HG03025 (cell line): ENCODE measurements at regions not wholly inside any gene's neighbourhood (a gene's known extent, or its start where the extent isn't known, plus 50 kb on each side); places are given as distances from the start of the nearest gene placed in this dataset.
"Not testable (repeated sequence)": the region's sequence is repeated elsewhere in the genome, so short reads cannot be mapped to it uniquely, and the experiment has no call there.

ENCODE experiments used
- ATAC-seq: cut with Tn5 transposase; IDR thresholded peaks from one replicate; pipeline ENCODE4 v1.9.1; 2021; ENCODE audit warnings: mild to moderate bottlenecking, moderate library complexity; ENCODE audit not compliant: unreplicated experiment, low FRiP score

- no peak for ATAC-seq
Measured at GRCh38 chr2:154974041-154974440, 275.5 kb downstream of the KCNJ3 start.

GRCh38 chr2:154963511-154963910, 265.0 kb downstream of the KCNJ3 start:
- no peak for ATAC-seq

DNA sequence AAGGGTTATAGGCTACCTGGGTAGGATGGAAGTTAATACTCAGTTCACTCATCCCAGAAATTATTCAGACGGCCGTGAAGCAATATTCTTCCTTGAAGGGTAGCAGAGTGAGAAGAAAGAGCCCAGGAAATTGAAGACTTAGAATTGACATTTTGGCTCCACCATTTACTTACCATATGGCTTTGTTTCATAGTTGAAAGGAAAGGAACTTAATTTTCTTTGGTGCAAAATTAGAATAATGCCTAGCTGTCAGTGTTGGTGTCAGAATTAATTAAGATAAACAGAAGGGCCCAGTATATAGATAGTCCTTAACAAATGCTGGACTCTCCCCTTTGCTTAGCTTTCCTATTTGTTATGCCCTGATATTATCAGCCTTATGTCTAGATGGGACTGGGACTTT, 263.2 kb downstream of the KCNJ3 start:
- no peak for ATAC-seq

DNA sequence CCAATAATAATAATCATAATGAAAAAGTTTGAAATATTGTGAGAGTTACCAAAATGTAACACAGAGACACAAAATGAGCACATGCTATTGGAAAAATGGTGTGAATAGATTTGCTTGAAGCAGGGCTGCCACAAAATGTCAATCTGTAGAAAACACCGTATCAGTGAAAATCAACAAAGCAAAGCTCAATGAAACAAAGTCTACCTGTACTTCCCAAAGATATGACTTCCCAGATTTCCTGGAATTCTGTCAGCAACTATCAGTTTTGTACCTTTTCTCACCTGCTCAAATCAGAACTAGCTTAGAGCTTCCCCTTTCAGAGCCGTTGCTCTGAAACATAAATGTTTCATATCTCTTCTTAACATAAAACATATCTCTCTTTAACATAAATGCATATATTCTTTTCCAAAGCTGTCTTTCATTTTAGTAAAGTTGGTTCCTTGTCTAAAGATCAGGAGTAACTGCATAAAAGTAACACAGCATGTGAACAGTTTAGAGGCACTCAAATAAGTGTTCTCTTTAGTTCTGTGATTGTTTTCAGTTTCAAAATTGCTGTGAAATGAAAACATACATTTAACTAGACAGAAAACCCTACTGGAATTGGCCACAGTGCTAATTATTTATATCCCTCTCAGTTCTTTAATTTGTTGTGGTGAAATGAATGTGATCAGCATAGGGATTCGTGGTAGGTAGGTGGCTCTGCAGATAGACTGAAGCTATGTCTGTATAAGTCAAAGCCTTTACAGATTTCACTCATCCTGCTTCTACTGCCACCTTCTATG, 262.5 kb downstream of the KCNJ3 start:
- ATAC-seq: peak; percentile 90

- no peak for ATAC-seq
Measured at GRCh38 chr2:154952346-154952980, 254.0 kb downstream of the KCNJ3 start.

DNA sequence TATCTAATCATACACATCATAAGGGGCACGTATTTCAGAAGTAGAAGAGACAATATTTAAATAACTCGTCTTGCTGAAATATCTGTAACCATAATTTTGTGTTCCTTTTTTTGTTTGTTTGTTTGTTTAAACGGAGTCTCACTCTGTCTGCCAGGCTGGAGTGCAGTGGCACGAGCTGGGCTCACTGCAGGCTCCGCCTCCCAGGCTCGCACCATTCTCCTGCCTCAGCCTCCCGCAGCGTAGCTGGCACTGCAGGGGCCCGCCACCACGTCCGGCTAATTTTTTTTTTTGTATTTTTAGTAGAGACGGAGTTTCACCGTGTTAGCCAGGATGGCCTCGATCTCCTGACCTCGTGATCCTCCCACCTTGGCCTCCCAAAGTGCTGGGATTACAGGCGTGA, 248.9 kb downstream of the KCNJ3 start:
- not testable (repeated sequence) for ATAC-seq

- no peak for ATAC-seq
Measured at GRCh38 chr2:154945984-154946383, 247.5 kb downstream of the KCNJ3 start.

DNA sequence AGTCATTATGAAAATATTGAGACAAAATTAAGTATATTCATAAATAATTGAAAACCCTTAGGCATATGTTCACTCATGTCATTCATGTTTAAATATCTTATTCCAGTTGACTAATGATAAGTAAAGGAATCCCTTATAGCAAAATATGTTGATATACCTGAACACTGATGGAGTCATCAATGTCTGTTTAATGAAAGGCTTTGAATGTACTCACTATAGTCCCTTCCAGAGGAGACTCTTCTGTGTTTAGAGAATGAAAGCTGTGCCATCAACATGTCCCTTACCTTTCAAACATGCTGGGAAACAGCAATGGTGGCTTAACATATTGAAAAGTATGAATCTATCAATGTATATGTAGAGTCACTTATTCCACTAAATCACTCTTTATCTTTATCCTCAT, 242.9 kb downstream of the KCNJ3 start:
- ATAC-seq: no peak

DNA sequence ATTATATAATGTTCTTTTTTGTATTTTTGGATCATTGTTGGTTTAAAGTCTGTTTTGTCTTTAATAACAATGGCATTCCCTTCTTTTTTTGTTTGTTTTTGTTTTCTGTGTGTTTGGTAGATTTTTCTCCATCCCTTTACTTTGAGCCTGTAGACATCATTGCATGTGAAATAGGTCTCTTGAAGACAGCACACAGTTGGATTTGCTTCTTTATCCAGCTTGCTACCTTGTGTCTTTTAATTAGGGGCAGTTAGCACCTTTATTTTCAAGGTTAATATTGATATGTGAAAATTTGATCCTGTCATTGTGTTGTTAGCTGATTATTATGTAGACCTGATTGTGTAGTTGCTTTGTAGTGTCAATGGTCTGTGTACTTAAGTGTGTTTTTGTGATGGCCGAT, 235.7 kb downstream of the KCNJ3 start:
- no peak for ATAC-seq

DNA sequence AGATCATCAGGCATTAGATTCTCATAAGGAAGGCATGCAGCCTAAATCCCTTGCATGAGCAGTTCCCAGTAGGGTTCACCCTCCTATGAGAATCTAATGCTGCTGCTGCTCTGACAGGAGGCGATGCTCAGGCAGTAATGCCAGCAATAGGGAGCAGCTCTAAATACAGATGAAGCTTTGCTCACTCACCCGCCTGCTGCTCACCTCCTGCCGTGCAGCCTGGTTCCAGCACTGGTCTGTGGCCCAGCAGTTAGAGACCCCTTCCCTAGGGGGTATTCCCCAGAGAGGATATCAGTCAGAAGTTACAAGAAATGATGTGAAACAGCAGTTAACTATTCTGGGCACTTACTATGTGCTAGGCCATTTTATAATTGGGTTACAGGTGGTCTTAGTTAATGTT, 226.0 kb downstream of the KCNJ3 start:
- ATAC-seq: no peak

DNA sequence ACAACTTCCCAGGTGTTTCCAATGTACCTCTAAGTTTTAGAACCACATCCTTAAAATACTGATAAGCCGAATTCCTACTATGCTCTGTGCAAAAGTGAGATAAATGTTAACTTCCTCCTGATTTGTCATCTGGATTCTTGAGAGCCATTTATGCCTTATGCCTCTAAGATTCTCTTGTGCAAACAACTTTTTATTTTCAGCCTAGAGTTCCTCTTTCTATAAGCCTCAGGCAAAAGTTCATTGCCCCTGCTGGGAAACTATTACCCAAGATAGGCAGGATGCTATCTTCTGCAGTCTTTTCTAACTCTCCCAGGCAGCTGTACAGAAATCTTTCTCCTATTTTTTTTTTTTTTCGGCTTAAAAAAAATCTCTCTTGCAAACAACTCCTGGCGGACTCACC, 216.1 kb downstream of the KCNJ3 start:
- no peak for ATAC-seq

DNA sequence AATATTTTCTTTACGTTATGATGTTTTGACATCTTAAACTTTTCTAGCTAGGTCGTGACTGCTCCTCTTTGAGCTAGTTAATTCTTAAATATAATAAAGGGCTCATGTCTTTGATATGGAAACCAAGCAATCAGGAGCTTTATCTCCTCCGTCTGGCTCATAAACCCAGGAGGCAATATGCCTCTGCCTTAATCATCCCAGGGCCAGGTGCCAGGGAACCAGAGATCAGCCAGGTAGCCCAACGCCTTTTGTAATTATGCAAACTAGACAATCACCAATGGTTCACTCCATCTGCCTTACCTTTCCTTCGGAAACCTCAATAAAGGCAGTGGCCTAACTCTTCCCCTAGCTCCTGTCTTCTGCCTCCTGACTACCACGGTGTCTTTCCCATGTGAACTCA, 213.7 kb downstream of the KCNJ3 start:
- no peak for ATAC-seq

DNA sequence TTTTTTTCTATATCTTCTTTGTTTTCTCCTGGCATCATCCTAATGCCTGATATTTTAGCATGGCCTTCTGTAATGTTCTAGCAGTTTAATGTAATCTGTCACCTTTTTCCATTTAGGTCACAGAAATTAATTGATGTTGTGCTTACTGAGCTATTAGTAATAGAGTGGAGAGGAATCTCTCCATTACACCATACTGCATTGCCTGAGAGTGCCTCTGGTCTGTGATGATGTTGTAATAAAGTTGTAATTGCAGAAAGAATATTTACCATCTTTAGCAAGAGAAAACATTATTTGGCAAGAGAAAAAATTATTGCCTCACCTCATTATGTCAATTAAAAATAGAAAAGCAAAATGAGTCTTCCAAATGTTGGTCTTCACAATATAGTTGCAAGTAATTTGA, 213.2 kb downstream of the KCNJ3 start:
- ATAC-seq: no peak

- ATAC-seq: no peak
Measured at GRCh38 chr2:154910701-154911100, 212.2 kb downstream of the KCNJ3 start.

GRCh38 chr2:154908327-154908726, 209.8 kb downstream of the KCNJ3 start:
- ATAC-seq: no peak
